Common myeloid progenitor, CD34-positive (primary cell): ENCODE measurements at regions not wholly inside any gene's neighbourhood (a gene's known extent, or its start where the extent isn't known, plus 50 kb on each side); places are given as distances from the start of the nearest gene placed in this dataset.

Experiments
- CTCF ChIA-PET: fragments of 350-600 bp; sonication (Branson Sonifier 250); formaldehyde crosslinking; loops from one replicate; lab custom pipeline; 2021; ENCODE audit warnings: antibody characterized with exemption; lab: Charles Lee
- POLR2A ChIA-PET: fragments of 350-600 bp; sonication (Branson Sonifier 250); formaldehyde crosslinking; loops from one replicate; lab custom pipeline; 2021; ENCODE audit warnings: antibody characterized with exemption; lab: Charles Lee
- DNase-seq, 3 donors: peaks; one replicate each; pipeline versions ENCODE4 v3.0.0 to v3.0.0-alpha.2; 2013
- H3K27ac ChIP-seq, 2 experiments: 1 replicate in 1 of 2; 2 replicates in 1 of 2; pipeline ENCODE4 v1.7.0; 2013; ENCODE audit warnings: inconsistent platforms in 2 of 2, low read length in 2 of 2, mild to moderate bottlenecking in 2 of 2, low read depth in 1 of 2, moderate library complexity in 1 of 2; ENCODE audit not compliant: severe bottlenecking in 2 of 2, insufficient read depth in 1 of 2, poor library complexity in 1 of 2
- H3K27me3 ChIP-seq, 5 experiments: replicated peaks in 2 of 5; 1 replicate in 3 of 5; 2 replicates in 2 of 5; pipeline versions ENCODE4 v1.6.1 to v1.7.0; 2013; ENCODE audit warnings: low read length in 4 of 5, mild to moderate bottlenecking in 2 of 5, moderate library complexity in 2 of 5, inconsistent platforms in 1 of 5; ENCODE audit not compliant: insufficient read depth in 5 of 5, control insufficient read depth in 4 of 5
- H3K36me3 ChIP-seq, 4 experiments: 1 replicate in 2 of 4; 2 replicates in 2 of 4; pipeline versions ENCODE4 v1.6.1 to v1.7.0; 2013; ENCODE audit warnings: low read length in 3 of 4, control low read depth in 1 of 4, mild to moderate bottlenecking in 1 of 4; ENCODE audit not compliant: control insufficient read depth in 4 of 4, insufficient read depth in 4 of 4
- H3K4me1 ChIP-seq, 4 experiments: 1 replicate in 3 of 4; 2 replicates in 1 of 4; pipeline versions ENCODE4 v1.6.1 to v1.7.1; 2013; ENCODE audit warnings: low read length in 3 of 4, mild to moderate bottlenecking in 3 of 4, control low read depth in 1 of 4, inconsistent platforms in 1 of 4, moderate library complexity in 1 of 4; ENCODE audit not compliant: control insufficient read depth in 4 of 4, insufficient read depth in 4 of 4; ENCODE audit errors: control extremely low read depth in 1 of 4
- H3K4me3 ChIP-seq, 7 experiments: 1 replicate in 4 of 7; 2 replicates in 3 of 7; pipeline versions ENCODE4 v1.5.1 to v1.7.0; 2013; ENCODE audit warnings: mild to moderate bottlenecking in 7 of 7, low read length in 6 of 7, moderate library complexity in 6 of 7, inconsistent platforms in 2 of 7, low read depth in 2 of 7, control low read depth in 1 of 7; ENCODE audit not compliant: insufficient read depth in 4 of 7, control insufficient read depth in 1 of 7; ENCODE audit errors: extremely low read depth in 1 of 7
- H3K9me3 ChIP-seq, 5 experiments: 1 replicate in 4 of 5; 2 replicates in 1 of 5; pipeline versions ENCODE4 v1.6.1 to v1.7.1; 2013; ENCODE audit warnings: low read length in 4 of 5, mild to moderate bottlenecking in 2 of 5, inconsistent platforms in 1 of 5, low read depth in 1 of 5, moderate library complexity in 1 of 5; ENCODE audit not compliant: control insufficient read depth in 4 of 5, insufficient read depth in 2 of 5; ENCODE audit errors: control extremely low read depth in 1 of 5
- WGBS: methylation state at CpG from one replicate; pipeline ENCODE4 v1.1.5; 2013; ENCODE audit not compliant: insufficient coverage; 5-methylcytosine and 5-hydroxymethylcytosine counted together

DNA sequence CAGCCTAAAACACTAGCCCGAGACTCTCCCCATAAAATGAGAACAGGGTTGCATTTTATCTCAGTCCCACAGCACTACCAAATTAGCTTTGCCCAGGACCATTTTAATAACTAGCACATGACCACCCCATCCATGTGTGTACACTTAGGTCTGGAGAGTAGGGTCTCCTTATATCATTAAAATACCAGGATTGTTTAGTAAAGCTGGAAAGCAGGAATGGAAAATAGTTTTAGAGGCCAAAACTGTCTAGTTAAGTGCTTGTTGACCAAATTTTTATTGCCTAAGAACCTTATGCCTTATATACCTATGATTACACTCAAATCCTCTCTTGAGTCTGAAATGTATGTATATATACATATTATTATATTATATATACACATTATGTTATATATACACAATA lies 608.4 kb downstream of the HDGFL1 start:
- Histone ChIP-seq H3K27ac (no peak overlapping the region), H3K36me3 (no peaks in the 10 kb centered on the region), H3K9me3 (no peaks in the 10 kb centered on the region), H3K4me3 (no peak overlapping the region), H3K4me1 (peaks cover 3 to 21% (median 16%) of the 10 kb centered on the region in 4 experiments), H3K27me3 (no peaks in the 10 kb centered on the region)
- POLR2A ChIA-PET: no interaction called here
- DNase-seq: no peak
- CTCF ChIA-PET: interaction anchor here (1.8 kb wide), 1 partner anchor 14 kb away, joined by 4 read pairs; no protein-coding TSS in a partner anchor
- WGBS: no CpG with 5 or more reads among the region's 1 CpG

- ChIA-PET POLR2A (interaction anchor here (0.6 kb wide), 1 partner anchor 921 kb away, joined by 4 read pairs; no protein-coding TSS in a partner anchor), CTCF (no interaction called here)
- DNase-seq: no peak
- Histone ChIP-seq H3K27me3 (no peaks in the 10 kb centered on the region), H3K27ac (no peak overlapping the region), H3K36me3 (no peaks in the 10 kb centered on the region), H3K9me3 (no peaks in the 10 kb centered on the region), H3K4me1 (peaks cover 0 to 12% (median 10%) of the 10 kb centered on the region in 4 experiments), H3K4me3 (no peak overlapping the region)
- 100% methylated on average over 2 of the region's 4 CpGs for WGBS
These were observed 610.6 kb downstream of the HDGFL1 start for GRCh38 chr6:23179994-23180393.

GRCh38 chr6:23180504-23181293 lies 611.3 kb downstream of the HDGFL1 start:
- Histone ChIP-seq H3K27me3 (no peaks in the 10 kb centered on the region), H3K4me1 (peaks cover 0 to 12% (median 10%) of the 10 kb centered on the region in 4 experiments), H3K9me3 (no peaks in the 10 kb centered on the region), H3K36me3 (no peaks in the 10 kb centered on the region), H3K4me3 (peak overlapping the region in 1 of 7 experiments; percentile 17), H3K27ac (peak overlapping the region in 1 of 2 experiments; percentile 43)
- 70% methylated on average over 8 of the region's 12 CpGs for WGBS
- CTCF ChIA-PET: no interaction called here
- peak; percentile 13 to 59 (median 41) for DNase-seq
- POLR2A ChIA-PET: no interaction called here

GRCh38 chr6:23181356-23182110 lies 612.2 kb downstream of the HDGFL1 start:
- ChIA-PET CTCF (no interaction called here), POLR2A (no interaction called here)
- peaks cover 0 to 12% (median 10%) of the 10 kb centered on the region in 4 experiments for H3K4me1 ChIP-seq
- H3K27ac ChIP-seq: no peak overlapping the region
- H3K9me3 ChIP-seq: no peaks in the 10 kb centered on the region
- peak in 1 of 3 donors; percentile 23 for DNase-seq
- WGBS: no CpG with 5 or more reads among the region's 7 CpGs
- no peaks in the 10 kb centered on the region for H3K36me3 ChIP-seq
- no peaks in the 10 kb centered on the region for H3K27me3 ChIP-seq
- no peak overlapping the region for H3K4me3 ChIP-seq

DNA sequence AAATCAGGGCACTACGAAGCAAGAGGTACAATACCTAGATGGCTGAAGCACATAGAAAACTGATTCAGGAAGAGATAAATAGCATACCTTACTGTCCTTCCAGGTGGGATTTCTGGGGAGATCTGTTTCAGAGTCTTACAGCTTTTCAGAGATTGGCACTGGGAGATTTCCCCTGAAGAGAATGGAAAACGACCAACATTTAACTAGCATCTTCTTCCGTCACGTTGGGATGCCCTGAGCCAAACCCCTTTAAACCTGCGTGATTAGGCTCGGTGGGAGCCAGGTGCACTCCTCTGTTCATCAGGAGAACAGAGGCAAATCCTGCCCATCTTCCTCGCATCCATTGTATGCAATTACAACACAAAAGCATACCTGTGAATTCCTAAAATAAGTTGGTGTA lies 614.5 kb downstream of the HDGFL1 start:
- WGBS: 97% methylated on average over 6 of the region's 7 CpGs
- H3K4me3 ChIP-seq: no peak overlapping the region
- H3K27ac ChIP-seq: no peak overlapping the region
- H3K4me1 ChIP-seq: peaks cover 0 to 12% (median 7%) of the 10 kb centered on the region in 4 experiments
- POLR2A ChIA-PET: no interaction called here
- H3K36me3 ChIP-seq: no peaks in the 10 kb centered on the region
- CTCF ChIA-PET: no interaction called here
- DNase-seq: no peak
- H3K27me3 ChIP-seq: no peaks in the 10 kb centered on the region
- H3K9me3 ChIP-seq: no peaks in the 10 kb centered on the region

DNA sequence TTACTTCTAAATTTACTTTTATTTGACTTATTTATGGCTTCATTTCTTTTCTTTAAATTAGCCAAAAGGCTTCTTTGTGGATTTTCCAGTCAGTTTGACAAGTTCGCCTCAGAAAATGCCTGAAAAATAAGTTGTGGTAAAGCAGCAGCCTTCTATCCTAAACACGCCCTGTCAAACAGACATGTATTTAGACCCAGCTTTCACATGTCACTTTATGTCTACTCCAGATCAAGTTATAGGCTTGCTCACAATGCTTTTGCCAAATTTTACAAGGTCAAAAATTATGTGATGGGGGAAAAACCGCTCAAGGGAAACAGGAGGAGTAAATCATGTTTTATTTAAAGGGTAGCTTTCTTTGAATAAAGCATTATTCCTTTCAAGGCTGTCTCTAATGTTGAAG lies 615.0 kb downstream of the HDGFL1 start:
- 100% methylated on average over 2 of the region's 3 CpGs for WGBS
- Histone ChIP-seq H3K27ac (no peak overlapping the region), H3K4me1 (peaks cover 0 to 12% (median 7%) of the 10 kb centered on the region in 4 experiments), H3K36me3 (no peaks in the 10 kb centered on the region), H3K27me3 (no peaks in the 10 kb centered on the region), H3K9me3 (no peaks in the 10 kb centered on the region), H3K4me3 (no peak overlapping the region)
- no peak for DNase-seq
- ChIA-PET CTCF (no interaction called here), POLR2A (no interaction called here)

GRCh38 chr6:23195487-23195886 lies 626.1 kb downstream of the HDGFL1 start:
- Histone ChIP-seq H3K9me3 (peaks cover 0 to 1% (median 0%) of the 10 kb centered on the region in 5 experiments), H3K27ac (no peak overlapping the region), H3K27me3 (no peaks in the 10 kb centered on the region), H3K4me3 (no peak overlapping the region), H3K36me3 (no peaks in the 10 kb centered on the region), H3K4me1 (no peaks in the 10 kb centered on the region)
- no peak for DNase-seq
- WGBS: 100% methylated on average over 2 of the region's 3 CpGs
- CTCF ChIA-PET: no interaction called here
- POLR2A ChIA-PET: interaction anchor here (0.5 kb wide), 1 partner anchor 383 kb away, joined by 4 read pairs; no protein-coding TSS in a partner anchor
